Body of pancreas (tissue), 4 donors: ENCODE measurements at regions not wholly inside any gene's neighbourhood (a gene's known extent, or its start where the extent isn't known, plus 50 kb on each side); places are given as distances from the start of the nearest gene placed in this dataset.

Source experiments
- ATAC-seq: fragments of 150-250 bp; one replicate; pipeline ENCODE4 v1.9.1; 2016
- DNase-seq, 4 donors: peaks; one replicate each; pipeline ENCODE4 v3.0.0-alpha.2; 2019
- H3K27ac ChIP-seq, 4 donors: fragments of 200-600 bp; sonication (generic); 1 replicate in 3 of 4; 2 replicates in 1 of 4; pipeline versions ENCODE4 v1.5.1 to v1.6.1; 2016 to 2019; ENCODE audit warnings: mild to moderate bottlenecking in 1 of 4, mixed read lengths in 1 of 4, moderate library complexity in 1 of 4
- H3K27me3 ChIP-seq, 2 donors: fragments of 200-600 bp; sonication (generic); one replicate each; pipeline ENCODE4 v1.6.0; 2016; ENCODE audit warnings: mild to moderate bottlenecking in 1 of 2
- H3K36me3 ChIP-seq, 2 donors: fragments of 200-600 bp; sonication (generic); replicated peaks in 1 of 2; 2 replicates each; pipeline ENCODE4 v1.5.1; 2016; ENCODE audit warnings: low read depth in 2 of 2; ENCODE audit not compliant: insufficient read depth in 1 of 2
- H3K4me1 ChIP-seq: fragments of 200-600 bp; sonication (generic); one replicate; pipeline ENCODE4 v1.6.0; 2016
- H3K4me3 ChIP-seq, 2 donors: fragments of 200-600 bp; sonication (generic); 1 replicate in 1 of 2; 2 replicates in 1 of 2; pipeline ENCODE4 v1.5.1; 2016 to 2019
- H3K9me3 ChIP-seq, 3 donors: fragments of 200-600 bp; sonication (generic); 1 replicate in 2 of 3; 2 replicates in 1 of 3; pipeline ENCODE4 v1.5.1; 2016
- POLR2A ChIP-seq, 3 donors: fragments of 450-650 bp; IDR thresholded peaks; one replicate each; pipeline ENCODE4 v1.6.1; 2016; ENCODE audit warnings: antibody characterized with exemption in 3 of 3, mild to moderate bottlenecking in 2 of 3
- WGBS, 2 donors: methylation state at CpG; one replicate each; pipeline ENCODE4 v1.1.5; 2017; 5-methylcytosine and 5-hydroxymethylcytosine counted together
- intact Hi-C: fragments of 100-400 bp; cut with DNase I; formaldehyde crosslinking; loops from one replicate; pipeline ENCODE4 v1.15.1; 2023
- TF ChIP-seq, protein P1 (sequence below), 7 experiments: fragments of 450-650 bp in 4 of 7; fragments of 200-600 bp in 3 of 7; sonication (generic) in 3 of 7; IDR thresholded peaks; one replicate each; pipeline ENCODE4 v1.5.1; 2016 to 2019; ENCODE audit warnings: antibody characterized with exemption in 7 of 7

DNA sequence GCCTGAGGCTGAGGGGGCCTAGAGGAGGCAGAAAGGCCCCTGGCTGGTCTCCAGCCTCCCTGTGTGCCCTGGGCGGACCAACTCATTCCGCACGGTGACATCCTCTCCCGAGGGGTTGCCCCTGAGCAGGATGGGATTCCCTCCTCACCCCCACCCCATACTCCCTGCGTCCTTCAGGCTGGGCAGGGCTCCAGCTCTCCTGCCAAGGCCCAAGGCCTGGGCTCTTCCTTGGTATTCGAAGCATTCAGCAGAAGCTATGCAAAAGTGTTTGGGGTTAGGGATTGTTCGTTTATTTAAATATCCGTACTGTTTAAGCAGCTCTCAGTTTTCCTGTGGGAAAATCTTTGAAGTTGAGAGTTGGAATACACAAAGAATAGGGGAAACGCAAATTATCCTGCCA is 113.1 kb upstream of the RAB12 start:
- DNase-seq (no peak), ATAC-seq (no peak)
- intact Hi-C loops = no loop called here
- no peaks in the 10 kb centered on the region for H3K36me3 ChIP-seq
- no peaks in the 10 kb centered on the region for H3K4me1 ChIP-seq
- WGBS, 2 donors = 50 to 56% methylated on average over 5 to 9 of the region's 9 CpGs
- H3K27ac ChIP-seq = no peak overlapping the region
- no peak overlapping the region for H3K4me3 ChIP-seq
- no peaks in the 10 kb centered on the region for H3K27me3 ChIP-seq
- H3K9me3 ChIP-seq = no peaks in the 10 kb centered on the region
- TF ChIP-seq POLR2A (IDR thresholded peaks at IDR 0.05) = no peak
- TF ChIP-seq, protein P1, sequence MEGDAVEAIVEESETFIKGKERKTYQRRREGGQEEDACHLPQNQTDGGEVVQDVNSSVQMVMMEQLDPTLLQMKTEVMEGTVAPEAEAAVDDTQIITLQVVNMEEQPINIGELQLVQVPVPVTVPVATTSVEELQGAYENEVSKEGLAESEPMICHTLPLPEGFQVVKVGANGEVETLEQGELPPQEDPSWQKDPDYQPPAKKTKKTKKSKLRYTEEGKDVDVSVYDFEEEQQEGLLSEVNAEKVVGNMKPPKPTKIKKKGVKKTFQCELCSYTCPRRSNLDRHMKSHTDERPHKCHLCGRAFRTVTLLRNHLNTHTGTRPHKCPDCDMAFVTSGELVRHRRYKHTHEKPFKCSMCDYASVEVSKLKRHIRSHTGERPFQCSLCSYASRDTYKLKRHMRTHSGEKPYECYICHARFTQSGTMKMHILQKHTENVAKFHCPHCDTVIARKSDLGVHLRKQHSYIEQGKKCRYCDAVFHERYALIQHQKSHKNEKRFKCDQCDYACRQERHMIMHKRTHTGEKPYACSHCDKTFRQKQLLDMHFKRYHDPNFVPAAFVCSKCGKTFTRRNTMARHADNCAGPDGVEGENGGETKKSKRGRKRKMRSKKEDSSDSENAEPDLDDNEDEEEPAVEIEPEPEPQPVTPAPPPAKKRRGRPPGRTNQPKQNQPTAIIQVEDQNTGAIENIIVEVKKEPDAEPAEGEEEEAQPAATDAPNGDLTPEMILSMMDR (IDR thresholded peaks at IDR 0.05) = no peak

DNA sequence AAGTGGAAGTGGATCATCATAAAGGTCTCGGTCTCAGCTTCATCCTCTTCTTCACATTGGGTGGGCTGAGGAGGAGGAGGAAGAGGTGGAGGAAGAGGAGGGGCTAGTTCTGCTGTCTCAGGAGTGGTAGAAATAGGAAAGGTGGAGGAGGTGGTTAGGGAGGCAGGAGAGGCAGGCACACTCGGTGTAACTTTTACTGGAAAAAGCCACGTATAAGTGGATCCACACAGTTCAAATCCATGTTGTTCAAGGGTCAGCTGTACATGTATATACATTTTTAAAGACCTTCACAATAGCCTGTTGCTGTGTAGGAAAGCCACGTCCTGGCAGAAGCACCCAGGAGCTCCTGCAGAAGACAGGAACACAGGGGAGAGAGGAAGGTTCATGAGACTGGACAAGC is 110.3 kb upstream of the RAB12 start:
- WGBS, 2 donors = 84 to 93% methylated on average over 4 of the region's 4 CpGs
- no peak for TF ChIP-seq POLR2A (IDR thresholded peaks at IDR 0.05)
- TF ChIP-seq, protein P1 (IDR thresholded peaks at IDR 0.05) = no peak
- Histone ChIP-seq H3K4me1 (no peaks in the 10 kb centered on the region), H3K9me3 (no peaks in the 10 kb centered on the region), H3K36me3 (no peaks in the 10 kb centered on the region), H3K27ac (no peak overlapping the region), H3K4me3 (no peak overlapping the region), H3K27me3 (no peaks in the 10 kb centered on the region)
- intact Hi-C loops = no loop called here
- DNase-seq = no peak
- no peak for ATAC-seq

DNA sequence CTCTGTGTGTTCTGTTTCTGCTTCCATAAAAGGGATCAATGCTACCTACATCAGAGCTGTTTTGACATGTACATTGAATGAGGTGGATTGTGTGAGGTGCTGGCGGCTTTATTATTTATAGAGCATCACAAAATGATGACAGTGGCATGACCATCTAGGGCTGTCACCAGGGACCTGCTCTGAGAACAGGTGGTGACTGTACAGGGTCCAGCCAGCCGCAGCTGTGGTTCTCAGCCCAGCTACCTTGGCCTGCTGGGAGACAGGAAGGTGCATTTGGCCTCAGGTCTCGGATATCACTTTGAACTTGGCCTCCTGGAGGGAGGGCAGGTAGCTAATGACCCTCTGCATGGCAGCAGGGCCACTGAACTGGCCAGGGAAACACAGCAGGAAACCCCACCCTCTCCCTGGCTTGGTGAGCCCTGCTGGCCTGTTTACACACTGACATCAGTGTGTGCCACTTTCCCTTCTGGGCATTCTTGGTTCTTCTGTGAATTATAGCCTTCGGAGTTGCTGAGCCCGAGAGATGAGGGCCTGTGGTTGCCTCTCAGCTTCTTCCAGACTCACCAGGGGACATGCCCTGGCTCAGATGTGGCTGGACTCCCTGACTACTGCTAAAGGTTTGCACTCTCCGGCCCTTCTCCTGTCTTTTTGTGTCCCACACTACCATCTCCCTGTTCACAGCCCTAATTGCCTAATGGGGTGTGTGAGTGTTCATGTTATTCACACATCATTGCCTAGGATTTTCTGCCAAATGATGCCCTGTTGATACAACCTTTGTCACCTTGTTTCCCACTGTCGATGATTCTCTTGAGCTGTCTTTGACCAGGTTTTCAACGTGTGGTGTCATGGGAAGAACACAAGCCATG is 109.2 kb upstream of the RAB12 start:
- Histone ChIP-seq H3K36me3 (no peaks in the 10 kb centered on the region), H3K27ac (no peak overlapping the region), H3K4me3 (no peak overlapping the region), H3K9me3 (no peaks in the 10 kb centered on the region), H3K27me3 (no peaks in the 10 kb centered on the region), H3K4me1 (no peaks in the 10 kb centered on the region)
- no peak for ATAC-seq
- WGBS, 2 donors = 61 to 71% methylated on average over 5 to 8 of the region's 8 CpGs
- DNase-seq = peak in 2 of 4 donors; percentile 16 to 21
- no peak for TF ChIP-seq POLR2A (IDR thresholded peaks at IDR 0.05)
- TF ChIP-seq, protein P1 (IDR thresholded peaks at IDR 0.05) = no peak
- intact Hi-C loops = no loop called here

DNA sequence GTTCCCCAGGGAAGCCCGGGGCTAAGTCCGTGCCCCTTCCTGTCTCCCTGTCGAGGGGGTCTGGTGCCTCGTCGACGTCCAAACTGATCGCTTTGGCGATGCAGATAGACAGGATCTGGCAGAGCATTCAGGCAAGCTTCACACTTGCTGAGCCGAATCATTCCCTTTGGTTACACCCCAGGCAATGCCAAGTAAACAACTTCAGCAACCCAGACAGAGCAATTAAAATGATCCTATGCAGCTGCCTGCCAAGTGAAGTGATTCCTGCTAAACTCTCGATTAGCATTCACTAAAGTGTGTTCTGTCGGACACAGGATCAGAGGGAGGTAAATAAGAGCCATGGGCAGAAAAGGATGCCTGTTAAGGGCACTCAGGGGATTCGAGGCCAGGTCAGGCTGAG is 108.2 kb upstream of the RAB12 start:
- H3K27ac ChIP-seq = no peak overlapping the region
- H3K4me1 ChIP-seq = no peaks in the 10 kb centered on the region
- no peaks in the 10 kb centered on the region for H3K27me3 ChIP-seq
- TF ChIP-seq, protein P1 (IDR thresholded peaks at IDR 0.05) = no peak
- TF ChIP-seq POLR2A (IDR thresholded peaks at IDR 0.05) = no peak
- 39 to 51% methylated on average over 10 to 12 of the region's 12 CpGs for WGBS, 2 donors
- intact Hi-C loops = no loop called here
- H3K4me3 ChIP-seq = no peak overlapping the region
- DNase-seq (no peak), ATAC-seq (no peak)
- H3K36me3 ChIP-seq = no peaks in the 10 kb centered on the region
- H3K9me3 ChIP-seq = no peaks in the 10 kb centered on the region

DNA sequence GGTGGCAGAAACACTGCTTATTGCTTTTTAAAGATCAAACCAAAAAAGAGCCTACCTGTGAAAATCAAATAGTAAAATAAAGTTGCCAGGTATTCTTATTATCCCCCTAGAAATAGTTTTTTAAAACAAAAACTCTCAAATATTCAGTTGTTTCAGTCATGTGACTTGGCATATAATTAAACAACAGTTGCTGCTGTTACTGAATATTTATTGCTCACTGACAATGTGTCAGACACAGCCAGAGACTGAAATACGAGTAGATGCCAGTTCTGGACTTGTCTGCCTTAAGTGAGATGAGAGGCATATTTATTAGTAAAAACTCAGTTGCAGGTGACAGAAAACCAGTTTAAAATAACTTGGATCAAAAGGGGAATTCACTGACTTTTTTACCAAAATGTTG is 106.0 kb upstream of the RAB12 start:
- no peaks in the 10 kb centered on the region for H3K4me1 ChIP-seq
- TF ChIP-seq, protein P1 (IDR thresholded peaks at IDR 0.05) = no peak
- no peak for TF ChIP-seq POLR2A (IDR thresholded peaks at IDR 0.05)
- no peak overlapping the region for H3K4me3 ChIP-seq
- no peak overlapping the region for H3K27ac ChIP-seq
- no peaks in the 10 kb centered on the region for H3K9me3 ChIP-seq
- intact Hi-C loops = no loop called here
- DNase-seq (no peak), ATAC-seq (no peak)
- WGBS, 2 donors = 68 to 77% methylated on average over 1 of the region's 1 CpG
- no peaks in the 10 kb centered on the region for H3K27me3 ChIP-seq
- no peaks in the 10 kb centered on the region for H3K36me3 ChIP-seq
